GM18873 (cell line): ENCODE measurements at regions not wholly inside any gene's neighbourhood (a gene's known extent, or its start where the extent isn't known, plus 50 kb on each side); places are given as distances from the start of the nearest gene placed in this dataset.
"Not testable (repeated sequence)": the region's sequence is repeated elsewhere in the genome, so short reads cannot be mapped to it uniquely, and the experiment has no call there.

Experiments
- ATAC-seq: cut with Tn5 transposase; IDR thresholded peaks from one replicate; pipeline ENCODE4 v1.9.1; 2021; ENCODE audit warnings: mild to moderate bottlenecking, moderate library complexity, moderate number of reproducible peaks; ENCODE audit not compliant: unreplicated experiment, low FRiP score

DNA sequence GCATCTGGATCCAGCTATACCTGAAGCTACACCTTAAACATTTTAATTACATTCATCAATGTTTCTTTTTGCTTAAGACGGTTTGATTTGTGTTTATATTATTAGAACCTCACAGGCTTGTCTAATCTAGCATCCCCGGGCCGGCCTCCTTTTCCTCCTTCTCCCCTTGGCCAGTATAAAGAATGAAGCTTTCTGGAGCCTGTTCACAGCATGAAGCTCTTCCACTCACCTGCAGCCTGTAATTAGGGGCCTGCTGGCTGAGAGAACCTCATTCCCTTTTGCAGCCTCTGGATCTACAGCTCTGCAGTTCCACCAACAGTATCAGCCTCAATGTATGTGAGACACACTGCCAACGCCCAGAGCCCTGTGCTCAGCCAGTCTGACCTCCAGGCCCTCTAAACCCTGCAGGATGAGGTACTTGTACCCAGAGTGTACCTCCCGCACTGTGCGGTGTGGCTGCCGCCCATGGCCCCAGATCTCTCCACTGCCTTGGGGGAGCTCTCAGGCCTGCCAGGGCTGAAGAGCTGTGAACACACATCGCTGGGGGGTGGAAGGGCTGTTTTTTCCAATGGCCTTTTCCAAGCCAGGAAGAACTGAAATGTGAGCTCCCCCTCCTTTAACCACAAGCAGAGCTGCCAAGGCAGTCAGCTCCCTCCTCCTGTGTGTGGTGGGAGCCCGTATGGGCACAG is 114.7 kb upstream of the ALDH1A3 start:
- no peak for ATAC-seq

DNA sequence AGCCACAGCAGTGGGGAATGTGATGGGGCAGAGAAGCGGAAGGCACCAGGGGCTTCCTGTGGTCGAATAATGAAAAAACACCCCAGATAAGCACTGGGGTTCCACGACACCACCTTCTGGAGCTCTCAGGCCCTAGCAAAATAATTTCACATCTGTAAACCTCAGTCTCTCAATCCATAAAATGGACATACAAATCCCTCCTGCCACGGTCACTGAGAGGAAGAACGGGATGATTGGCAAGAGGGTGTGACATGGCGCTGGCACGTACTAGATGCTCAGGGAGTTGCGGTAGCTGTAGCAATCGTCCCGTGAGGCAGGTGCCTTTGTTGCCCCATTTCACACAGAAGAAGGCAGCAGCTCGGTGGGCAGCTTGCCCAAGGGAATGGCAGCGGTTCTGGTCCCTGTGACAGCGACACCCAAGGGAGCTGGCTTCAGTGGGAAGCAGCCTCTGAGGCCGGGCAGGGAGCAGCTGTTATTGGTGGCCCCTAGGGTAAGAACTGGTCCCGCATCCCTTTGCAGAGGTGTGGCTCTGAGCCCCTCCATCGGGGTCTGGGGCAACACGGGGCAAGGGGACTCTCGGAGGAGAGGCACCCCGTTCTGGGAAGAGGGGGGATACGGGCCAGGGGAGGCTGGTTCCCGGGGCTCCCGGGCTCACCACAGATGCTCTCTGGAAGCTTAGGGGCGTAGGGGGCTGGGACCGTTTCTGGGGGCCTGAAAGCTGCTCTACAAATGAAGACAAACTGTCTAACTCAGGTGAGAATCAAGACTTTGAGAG is 114.0 kb upstream of the ALDH1A3 start:
- no peak for ATAC-seq

DNA sequence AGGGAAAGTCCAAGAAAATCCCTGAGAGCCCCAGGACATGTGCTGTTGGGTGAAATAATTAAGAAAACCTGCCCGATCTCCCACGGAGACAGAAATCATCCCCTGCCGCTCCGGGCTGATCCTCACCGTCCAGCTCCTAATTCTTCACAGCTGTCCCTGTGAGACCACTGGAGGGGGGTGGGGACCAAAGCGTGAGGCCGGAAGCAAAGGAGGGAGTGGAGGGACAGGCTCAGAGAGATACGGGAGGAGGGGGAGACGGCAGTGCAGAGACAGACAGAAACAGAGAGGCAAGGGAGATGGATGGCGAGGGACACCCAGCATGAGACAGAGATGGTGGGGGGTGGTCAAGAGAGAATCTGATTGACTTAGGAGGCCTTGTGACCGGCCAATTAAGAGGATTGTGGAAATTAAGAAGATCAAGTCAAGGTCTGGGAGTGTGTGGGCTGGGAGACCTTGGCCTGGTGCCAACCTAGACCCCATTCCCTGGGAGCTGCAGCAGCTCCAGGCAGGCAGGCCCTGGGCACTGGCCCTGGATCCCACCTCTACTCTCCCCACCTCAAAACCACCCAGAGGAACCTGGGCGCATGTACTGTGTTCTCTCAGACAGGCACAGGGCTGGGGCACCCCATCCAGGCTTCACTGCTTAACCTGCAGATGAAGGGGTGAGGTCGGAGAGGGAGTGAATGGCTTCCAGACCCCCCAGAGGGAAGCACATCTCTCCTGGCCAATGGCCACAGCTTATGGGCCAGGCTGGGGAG is 113.2 kb upstream of the ALDH1A3 start:
- ATAC-seq, result no peak

GRCh38 chr15:100767001-100767825 is 112.4 kb upstream of the ALDH1A3 start:
- no peak for ATAC-seq

- no peak for ATAC-seq
Observed at GRCh38 chr15:100768501-100768931, 111.1 kb upstream of the ALDH1A3 start.

- no peak for ATAC-seq
Observed at GRCh38 chr15:100769043-100769974, 110.3 kb upstream of the ALDH1A3 start.

DNA sequence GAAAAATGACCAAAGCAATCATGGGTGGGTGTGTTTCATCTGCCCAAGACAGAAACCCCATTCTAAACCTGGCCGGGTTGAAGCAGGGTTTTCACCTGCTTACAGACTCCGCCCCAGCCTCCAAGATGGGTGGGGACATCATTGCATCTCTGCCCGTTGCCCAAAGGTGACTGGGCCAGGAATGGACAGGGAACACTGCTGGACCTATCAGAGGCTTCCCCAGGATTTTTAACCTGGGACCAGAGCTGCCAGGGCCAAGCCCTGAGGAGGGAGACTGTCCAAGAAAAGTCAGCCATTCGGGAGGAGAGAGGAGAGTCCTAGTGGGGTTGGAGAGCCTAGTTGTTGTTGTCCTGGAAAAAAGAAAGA is 109.7 kb upstream of the ALDH1A3 start:
- no peak for ATAC-seq

DNA sequence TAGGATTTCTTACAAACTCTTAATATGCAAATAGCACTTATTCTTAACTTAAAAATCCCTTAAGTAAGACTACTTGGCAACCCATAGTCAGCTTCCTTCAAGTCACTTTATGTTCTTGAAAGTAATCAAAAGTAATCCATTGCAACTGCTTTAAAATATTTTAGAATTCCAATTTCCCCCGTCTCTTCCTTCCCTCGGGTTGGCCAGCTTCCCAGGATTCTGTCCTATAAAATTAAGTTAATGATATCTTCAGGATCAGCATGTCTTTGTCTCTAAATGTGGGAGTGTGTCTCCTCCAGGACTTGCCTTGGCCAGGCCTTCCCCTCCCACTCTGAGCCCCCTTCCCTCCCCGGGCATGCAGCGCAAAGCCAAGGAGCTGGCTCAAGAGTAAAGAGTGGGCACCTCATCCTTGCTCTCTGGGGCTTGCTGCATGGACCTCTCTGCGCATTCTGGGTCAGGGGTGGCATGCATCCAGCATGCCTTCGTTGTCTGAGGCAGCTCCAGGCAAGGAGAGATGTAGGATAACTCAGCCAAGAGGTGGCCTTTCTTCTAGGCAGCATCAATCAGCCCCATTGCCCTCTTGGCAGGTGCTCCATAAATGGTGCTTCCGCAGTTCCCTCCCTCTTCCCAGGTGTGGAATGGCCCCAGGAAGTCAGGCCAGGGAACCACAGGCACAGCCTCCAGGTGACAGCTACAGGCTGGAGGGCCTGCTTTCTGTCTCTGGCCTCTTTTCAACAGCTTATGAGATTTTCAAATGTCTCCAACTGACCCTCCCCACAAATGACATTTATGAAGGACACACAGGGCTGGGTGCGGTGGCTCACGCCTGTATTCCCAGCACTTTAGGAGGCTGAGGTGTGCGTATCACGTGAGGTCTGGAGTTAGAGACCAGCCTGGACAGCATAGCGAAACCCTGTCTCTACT is 108.7 kb upstream of the ALDH1A3 start:
- ATAC-seq, result no peak

GRCh38 chr15:100771746-100772145 is 107.9 kb upstream of the ALDH1A3 start:
- ATAC-seq, result no peak

DNA sequence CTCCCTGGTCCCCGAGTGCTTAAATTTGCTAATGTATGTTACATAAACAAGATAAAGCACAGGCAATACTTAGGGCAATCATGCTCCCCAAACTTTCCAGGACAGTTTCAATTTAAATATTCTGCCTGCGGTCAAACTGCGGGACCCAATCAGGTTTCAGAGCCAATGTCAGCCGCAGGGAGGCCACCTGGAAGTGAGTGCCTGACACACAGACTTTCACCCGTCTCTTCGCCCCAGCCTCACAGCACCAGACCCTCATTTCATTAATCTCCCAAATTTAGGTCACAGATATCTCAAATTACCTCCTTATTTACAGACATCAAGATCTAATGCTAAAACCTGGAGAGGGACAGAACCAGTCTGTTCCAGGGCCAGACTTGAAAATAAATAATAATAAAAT is 107.2 kb upstream of the ALDH1A3 start:
- ATAC-seq, result no peak

DNA sequence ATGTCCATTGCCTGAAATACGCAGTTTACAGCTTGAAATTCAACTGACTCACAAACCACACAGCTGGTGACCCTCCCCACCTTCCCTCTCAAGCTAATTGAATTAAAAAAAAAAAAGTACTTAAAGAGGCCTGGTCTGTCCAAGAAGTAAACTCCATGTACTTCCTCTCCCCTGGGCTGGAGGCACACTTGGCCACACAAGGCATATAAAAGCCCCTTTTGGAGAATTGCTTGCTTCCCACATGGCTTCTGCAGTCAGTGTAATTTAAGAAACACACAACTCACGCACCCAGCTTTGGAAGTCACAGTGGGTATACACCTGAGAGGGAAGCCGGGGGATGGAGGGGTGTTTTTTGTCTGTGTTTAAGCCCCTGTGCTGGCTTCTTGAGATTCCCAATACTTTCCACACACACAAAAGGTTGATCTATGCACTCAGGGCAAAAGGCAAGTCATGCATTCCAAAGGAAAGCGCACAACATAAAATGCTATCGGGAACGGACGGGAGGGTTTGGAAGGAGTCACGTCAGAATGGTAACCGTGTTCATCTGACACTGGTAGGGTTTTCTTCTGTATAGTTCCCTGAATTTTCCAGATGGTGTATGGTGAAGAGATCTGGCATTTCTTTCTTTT is 106.6 kb upstream of the ALDH1A3 start:
- no peak for ATAC-seq

- ATAC-seq, result not testable (repeated sequence)
Observed at GRCh38 chr15:100774044-100774443, 105.6 kb upstream of the ALDH1A3 start.

- ATAC-seq, result no peak
Observed at GRCh38 chr15:100775581-100776185, 103.9 kb upstream of the ALDH1A3 start.

GRCh38 chr15:100777821-100778220 is 101.8 kb upstream of the ALDH1A3 start:
- no peak for ATAC-seq

DNA sequence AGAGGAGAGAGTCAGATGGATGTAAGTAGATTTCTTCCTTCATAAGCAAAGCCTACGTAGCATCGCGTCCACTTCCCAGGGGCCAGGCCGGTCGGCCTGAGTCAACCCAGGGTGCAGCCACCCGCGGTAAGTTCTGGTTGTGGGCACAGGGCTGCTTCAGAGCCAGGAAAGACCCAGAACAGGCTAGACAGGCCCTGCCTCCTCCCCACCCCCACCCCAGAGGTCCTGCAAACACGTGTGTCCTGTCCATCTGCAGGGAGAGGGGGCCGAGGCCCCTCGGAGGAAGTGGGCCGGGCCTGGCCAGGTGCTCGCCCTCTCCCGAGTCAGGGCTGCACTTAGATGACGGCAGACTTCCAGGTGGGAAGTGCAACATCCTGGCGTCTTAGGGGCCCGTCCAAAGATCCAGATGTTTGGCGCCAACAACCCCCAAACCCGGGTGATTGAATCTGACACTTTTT is 100.8 kb upstream of the ALDH1A3 start:
- no peak for ATAC-seq

DNA sequence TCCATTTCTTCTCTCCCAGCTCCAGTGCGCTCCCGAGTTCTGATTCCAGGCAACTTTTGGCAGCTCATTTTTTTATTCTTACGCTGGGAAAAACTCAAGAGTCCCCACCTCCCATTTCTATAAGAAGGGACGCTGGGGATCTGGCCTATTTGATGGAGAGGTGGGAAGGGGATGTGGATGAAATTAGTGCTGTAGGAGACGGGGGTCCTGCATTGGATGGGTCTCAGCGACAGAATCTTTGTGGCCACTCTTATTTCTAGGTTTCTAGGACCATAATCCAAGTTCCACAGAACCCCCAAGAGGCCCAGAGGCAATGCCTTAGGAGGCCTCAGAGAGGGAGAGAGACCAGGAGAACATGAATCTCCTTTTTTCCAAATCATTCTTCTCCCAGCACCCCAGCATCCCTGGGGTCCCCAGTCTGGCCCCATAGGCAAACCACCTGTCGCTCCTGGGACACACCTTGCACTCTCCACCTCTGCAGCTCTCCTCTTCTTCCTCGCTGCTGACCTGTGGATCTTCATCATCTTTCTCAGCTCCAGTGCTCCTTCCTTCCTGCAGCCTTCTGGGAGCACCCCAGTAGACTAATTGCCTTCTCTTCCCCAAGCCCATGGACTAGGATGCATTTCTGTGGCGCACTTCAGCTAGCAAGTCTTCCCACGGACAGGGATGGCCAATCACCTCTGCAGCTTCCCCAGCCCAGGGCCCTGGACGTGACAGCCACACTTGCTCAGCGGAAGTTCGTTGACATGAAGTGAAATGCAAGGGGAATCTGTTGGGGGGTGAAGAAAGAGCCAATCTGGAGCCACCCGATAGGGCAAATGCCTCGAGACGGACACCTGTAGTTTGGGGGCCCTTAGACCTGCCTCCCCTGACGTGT is 100.1 kb upstream of the ALDH1A3 start:
- no peak for ATAC-seq
